Astrocyte (in vitro differentiated cells and primary cell): ENCODE measurements at regions not wholly inside any gene's neighbourhood (a gene's known extent, or its start where the extent isn't known, plus 50 kb on each side); places are given as distances from the start of the nearest gene placed in this dataset.

Experiments
- EZH2 ChIP-seq: IDR thresholded peaks from 2 replicates; pipeline ENCODE4 v1.6.1; 2012; ENCODE audit warnings: mild to moderate bottlenecking, low read length, inconsistent platforms; ENCODE audit not compliant: insufficient read depth
- TF ChIP-seq, protein P1 (sequence below): IDR thresholded peaks from 2 replicates; pipeline ENCODE4 v1.5.1; 2011; ENCODE audit warnings: low read depth, mild to moderate bottlenecking, inconsistent platforms, low read length, moderate library complexity; ENCODE audit not compliant: insufficient read depth

DNA sequence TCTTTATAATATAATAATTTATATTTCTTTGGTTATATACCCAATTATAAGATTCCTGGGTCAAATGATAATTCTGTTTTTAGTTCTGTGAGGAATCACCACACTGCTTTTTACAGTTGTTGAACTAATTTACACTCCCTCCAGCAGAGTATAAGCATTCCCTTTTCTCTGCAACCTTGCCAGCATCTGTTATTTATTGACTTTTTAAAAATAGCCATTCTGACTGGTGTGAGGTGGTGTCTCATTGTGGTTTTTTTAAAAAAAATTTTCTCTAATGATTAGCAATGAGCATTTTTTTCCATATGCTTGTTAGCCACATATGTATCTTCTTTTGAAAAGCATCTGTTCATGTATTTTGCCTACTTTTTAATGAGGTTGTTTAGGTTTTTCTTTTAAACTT lies 122.2 kb downstream of the ZNF486 start:
- TF ChIP-seq EZH2, result no peak
- TF ChIP-seq, protein P1, sequence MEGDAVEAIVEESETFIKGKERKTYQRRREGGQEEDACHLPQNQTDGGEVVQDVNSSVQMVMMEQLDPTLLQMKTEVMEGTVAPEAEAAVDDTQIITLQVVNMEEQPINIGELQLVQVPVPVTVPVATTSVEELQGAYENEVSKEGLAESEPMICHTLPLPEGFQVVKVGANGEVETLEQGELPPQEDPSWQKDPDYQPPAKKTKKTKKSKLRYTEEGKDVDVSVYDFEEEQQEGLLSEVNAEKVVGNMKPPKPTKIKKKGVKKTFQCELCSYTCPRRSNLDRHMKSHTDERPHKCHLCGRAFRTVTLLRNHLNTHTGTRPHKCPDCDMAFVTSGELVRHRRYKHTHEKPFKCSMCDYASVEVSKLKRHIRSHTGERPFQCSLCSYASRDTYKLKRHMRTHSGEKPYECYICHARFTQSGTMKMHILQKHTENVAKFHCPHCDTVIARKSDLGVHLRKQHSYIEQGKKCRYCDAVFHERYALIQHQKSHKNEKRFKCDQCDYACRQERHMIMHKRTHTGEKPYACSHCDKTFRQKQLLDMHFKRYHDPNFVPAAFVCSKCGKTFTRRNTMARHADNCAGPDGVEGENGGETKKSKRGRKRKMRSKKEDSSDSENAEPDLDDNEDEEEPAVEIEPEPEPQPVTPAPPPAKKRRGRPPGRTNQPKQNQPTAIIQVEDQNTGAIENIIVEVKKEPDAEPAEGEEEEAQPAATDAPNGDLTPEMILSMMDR, result no peak
